T-helper 1 cell treated with Interleukin-12 subunit alpha and Interleukin-12 subunit beta and Interleukin-4 antibody, amounts not matched to agents 30 μg/mL and 1 μg/mL, for 36 hours (primary cell): ENCODE measurements at regions not wholly inside any gene's neighbourhood (a gene's known extent, or its start where the extent isn't known, plus 50 kb on each side); places are given as distances from the start of the nearest gene placed in this dataset.

Experiments
- H3K27ac Mint-ChIP-seq: one replicate; pipeline ENCODE4 v1.8.0; 2021; ENCODE audit warnings: mild to moderate bottlenecking, mixed read lengths
- H3K27me3 Mint-ChIP-seq: one replicate; pipeline ENCODE4 v1.8.0; 2021; ENCODE audit warnings: low read depth, mixed read lengths
- H3K36me3 Mint-ChIP-seq: one replicate; pipeline ENCODE4 v1.8.0; 2021; ENCODE audit warnings: low read depth, mixed read lengths
- H3K4me1 Mint-ChIP-seq: one replicate; pipeline ENCODE4 v1.8.0; 2021; ENCODE audit warnings: low read depth, mixed read lengths
- H3K4me3 Mint-ChIP-seq: one replicate; pipeline ENCODE4 v1.8.0; 2021; ENCODE audit warnings: mild to moderate bottlenecking, moderate library complexity, mixed read lengths
- H3K9me3 Mint-ChIP-seq: one replicate; pipeline ENCODE4 v1.8.0; 2021; ENCODE audit warnings: mixed read lengths

GRCh38 chr15:35746121-35746520, 200.2 kb upstream of the DPH6 start:
- no peak overlapping the region for H3K4me3 Mint-ChIP-seq
- H3K36me3 Mint-ChIP-seq: no peaks in the 10 kb centered on the region
- H3K9me3 Mint-ChIP-seq: peaks cover under 1% of the 10 kb centered on the region
- no peak overlapping the region for H3K27ac Mint-ChIP-seq
- H3K27me3 Mint-ChIP-seq: peaks cover 3% of the 10 kb centered on the region
- H3K4me1 Mint-ChIP-seq: no peaks in the 10 kb centered on the region

GRCh38 chr15:35748105-35748504, 202.1 kb upstream of the DPH6 start:
- Mint-ChIP-seq H3K27me3 (peaks cover 3% of the 10 kb centered on the region), H3K4me1 (no peaks in the 10 kb centered on the region), H3K4me3 (no peak overlapping the region), H3K27ac (no peak overlapping the region), H3K9me3 (no peaks in the 10 kb centered on the region), H3K36me3 (no peaks in the 10 kb centered on the region)

- Mint-ChIP-seq H3K27me3 (peaks cover 7% of the 10 kb centered on the region), H3K4me3 (no peak overlapping the region), H3K36me3 (no peaks in the 10 kb centered on the region), H3K27ac (no peak overlapping the region), H3K4me1 (no peaks in the 10 kb centered on the region), H3K9me3 (no peaks in the 10 kb centered on the region)
Measured at GRCh38 chr15:35750051-35750450, 204.1 kb upstream of the DPH6 start.

GRCh38 chr15:35751413-35752133, 205.6 kb upstream of the DPH6 start:
- H3K36me3 Mint-ChIP-seq: no peaks in the 10 kb centered on the region
- no peaks in the 10 kb centered on the region for H3K4me1 Mint-ChIP-seq
- no peak overlapping the region for H3K27ac Mint-ChIP-seq
- H3K9me3 Mint-ChIP-seq: no peaks in the 10 kb centered on the region
- no peak overlapping the region for H3K4me3 Mint-ChIP-seq
- H3K27me3 Mint-ChIP-seq: peaks cover 11% of the 10 kb centered on the region

GRCh38 chr15:35752134-35752466, 206.1 kb upstream of the DPH6 start:
- Mint-ChIP-seq H3K9me3 (no peaks in the 10 kb centered on the region), H3K4me3 (no peak overlapping the region), H3K36me3 (no peaks in the 10 kb centered on the region), H3K27me3 (peaks cover 11% of the 10 kb centered on the region), H3K27ac (no peak overlapping the region), H3K4me1 (no peaks in the 10 kb centered on the region)

GRCh38 chr15:35753486-35753885, 207.5 kb upstream of the DPH6 start:
- H3K36me3 Mint-ChIP-seq: no peaks in the 10 kb centered on the region
- no peak overlapping the region for H3K27ac Mint-ChIP-seq
- H3K27me3 Mint-ChIP-seq: peaks cover 11% of the 10 kb centered on the region
- no peaks in the 10 kb centered on the region for H3K9me3 Mint-ChIP-seq
- no peak overlapping the region for H3K4me3 Mint-ChIP-seq
- no peaks in the 10 kb centered on the region for H3K4me1 Mint-ChIP-seq

- H3K27ac Mint-ChIP-seq: no peak overlapping the region
- no peaks in the 10 kb centered on the region for H3K9me3 Mint-ChIP-seq
Measured at GRCh38 chr15:35755237-35755802, 209.4 kb upstream of the DPH6 start.

GRCh38 chr15:35756623-35757022, 210.7 kb upstream of the DPH6 start:
- Mint-ChIP-seq H3K27ac (no peak overlapping the region), H3K4me3 (no peak overlapping the region), H3K36me3 (no peaks in the 10 kb centered on the region), H3K27me3 (peaks cover 9% of the 10 kb centered on the region), H3K9me3 (no peaks in the 10 kb centered on the region), H3K4me1 (no peaks in the 10 kb centered on the region)

More at GRCh38 chr15:35755237-35755802, 209.4 kb upstream of the DPH6 start:
- Mint-ChIP-seq H3K4me1 (no peaks in the 10 kb centered on the region), H3K4me3 (no peak overlapping the region), H3K27me3 (peaks cover 9% of the 10 kb centered on the region), H3K36me3 (no peaks in the 10 kb centered on the region)

GRCh38 chr15:35757361-35757760, 211.4 kb upstream of the DPH6 start:
- Mint-ChIP-seq H3K9me3 (no peaks in the 10 kb centered on the region), H3K4me1 (no peaks in the 10 kb centered on the region), H3K27ac (no peak overlapping the region), H3K4me3 (no peak overlapping the region), H3K27me3 (peaks cover 9% of the 10 kb centered on the region), H3K36me3 (no peaks in the 10 kb centered on the region)

GRCh38 chr15:35757765-35758164, 211.8 kb upstream of the DPH6 start:
- Mint-ChIP-seq H3K27ac (no peak overlapping the region), H3K36me3 (no peaks in the 10 kb centered on the region), H3K27me3 (peaks cover 9% of the 10 kb centered on the region), H3K4me3 (no peak overlapping the region), H3K9me3 (no peaks in the 10 kb centered on the region), H3K4me1 (no peaks in the 10 kb centered on the region)

GRCh38 chr15:35764661-35765519, 218.9 kb upstream of the DPH6 start:
- Mint-ChIP-seq H3K36me3 (no peaks in the 10 kb centered on the region), H3K9me3 (no peaks in the 10 kb centered on the region)

GRCh38 chr15:35768949-35769348, 223.0 kb upstream of the DPH6 start:
- no peaks in the 10 kb centered on the region for H3K36me3 Mint-ChIP-seq
- no peaks in the 10 kb centered on the region for H3K4me1 Mint-ChIP-seq
- H3K4me3 Mint-ChIP-seq: no peak overlapping the region
- H3K27ac Mint-ChIP-seq: no peak overlapping the region
- H3K27me3 Mint-ChIP-seq: no peaks in the 10 kb centered on the region
- no peaks in the 10 kb centered on the region for H3K9me3 Mint-ChIP-seq

More at GRCh38 chr15:35764661-35765519, 218.9 kb upstream of the DPH6 start:
- no peak overlapping the region for H3K4me3 Mint-ChIP-seq
- no peaks in the 10 kb centered on the region for H3K27me3 Mint-ChIP-seq
- no peak overlapping the region for H3K27ac Mint-ChIP-seq
- H3K4me1 Mint-ChIP-seq: no peaks in the 10 kb centered on the region

GRCh38 chr15:35769656-35770055, 223.7 kb upstream of the DPH6 start:
- no peak overlapping the region for H3K4me3 Mint-ChIP-seq
- H3K4me1 Mint-ChIP-seq: no peaks in the 10 kb centered on the region
- H3K9me3 Mint-ChIP-seq: no peaks in the 10 kb centered on the region
- no peaks in the 10 kb centered on the region for H3K27me3 Mint-ChIP-seq
- H3K27ac Mint-ChIP-seq: no peak overlapping the region
- no peaks in the 10 kb centered on the region for H3K36me3 Mint-ChIP-seq

GRCh38 chr15:35771746-35772442, 225.9 kb upstream of the DPH6 start:
- Mint-ChIP-seq H3K36me3 (no peaks in the 10 kb centered on the region), H3K4me1 (no peaks in the 10 kb centered on the region), H3K9me3 (no peaks in the 10 kb centered on the region), H3K27ac (no peak overlapping the region), H3K4me3 (no peak overlapping the region), H3K27me3 (no peaks in the 10 kb centered on the region)
